WTC11 (cell line): ENCODE measurements at regions not wholly inside any gene's neighbourhood (a gene's known extent, or its start where the extent isn't known, plus 50 kb on each side); places are given as distances from the start of the nearest gene placed in this dataset.

Experiments
- ATAC-seq: fragments of 200-7000 bp; cut with Tn5 transposase; 2 replicates; pipeline ENCODE4 v1.10.0; 2021; ENCODE audit warnings: mild to moderate bottlenecking, moderate library complexity
- CTCF ChIA-PET: fragments of 300-600 bp; sonication (Branson Sonifier 250); formaldehyde crosslinking; loops from one replicate; lab custom pipeline; 2021; ENCODE audit warnings: antibody characterized with exemption; lab: Charles Lee
- POLR2A ChIA-PET: fragments of 350-600 bp; sonication (Branson Sonifier 250); formaldehyde crosslinking; loops from one replicate; lab custom pipeline; 2021; ENCODE audit warnings: antibody characterized with exemption; lab: Charles Lee
- DNase-seq: peaks from one replicate; pipeline ENCODE4 v3.0.0; 2021; ENCODE audit warnings: low spot score
- H3K27ac Mint-ChIP-seq: 2 replicates; pipeline ENCODE4 v1.8.0; 2021; ENCODE audit warnings: mixed read lengths
- H3K27me3 Mint-ChIP-seq: 2 replicates; pipeline ENCODE4 v1.8.0; 2021; ENCODE audit warnings: low read depth, mild to moderate bottlenecking, moderate library complexity, mixed read lengths
- H3K36me3 Mint-ChIP-seq: 2 replicates; pipeline ENCODE4 v1.8.0; 2021; ENCODE audit warnings: mixed read lengths
- H3K4me1 Mint-ChIP-seq: 2 replicates; pipeline ENCODE4 v1.8.0; 2022; ENCODE audit warnings: mixed read lengths
- H3K4me3 Mint-ChIP-seq: 2 replicates; pipeline ENCODE4 v1.8.0; 2021; ENCODE audit warnings: mild to moderate bottlenecking, moderate library complexity, mixed read lengths
- H3K9me3 Mint-ChIP-seq: 2 replicates; pipeline ENCODE4 v1.8.0; 2021; ENCODE audit warnings: mixed read lengths
- ERG ChIP-seq: fragments of 250-450 bp; sonication (Bioruptor Pico); IDR thresholded peaks from 2 replicates; pipeline ENCODE4 v1.8.0; 2021; ENCODE audit warnings: mild to moderate bottlenecking
- ESRRA ChIP-seq: sonication (generic); formaldehyde crosslinking; IDR thresholded peaks from 2 replicates; pipeline ENCODE4 v1.8.1; 2022; ENCODE audit warnings: mild to moderate bottlenecking, missing genetic modification reagents, borderline replicate concordance
- GTF2I ChIP-seq: fragments of 250-450 bp; sonication (Bioruptor Pico); conservative IDR thresholded peaks from 2 replicates; pipeline ENCODE4 v1.4.0; 2021; ENCODE audit warnings: mild to moderate bottlenecking
- HMGA2 ChIP-seq: fragments of 250-450 bp; sonication (Bioruptor Pico); IDR thresholded peaks from 2 replicates; pipeline ENCODE4 v1.4.0; 2021; ENCODE audit warnings: mild to moderate bottlenecking, moderate library complexity
- JUN ChIP-seq: sonication (generic); formaldehyde crosslinking; IDR thresholded peaks from 2 replicates; pipeline ENCODE4 v1.8.0; 2023; ENCODE audit warnings: mild to moderate bottlenecking, missing genetic modification reagents
- NFATC4 ChIP-seq: fragments of 250-450 bp; sonication (Bioruptor Pico); IDR thresholded peaks from 2 replicates; pipeline ENCODE4 v1.9.0; 2021; ENCODE audit warnings: mild to moderate bottlenecking
- NFYB ChIP-seq: sonication (generic); formaldehyde crosslinking; conservative IDR thresholded peaks from 2 replicates; pipeline ENCODE4 v1.8.0; 2022; ENCODE audit warnings: low read depth, missing genetic modification reagents
- PRDM15 ChIP-seq: sonication (generic); formaldehyde crosslinking; IDR thresholded peaks from 2 replicates; pipeline ENCODE4 v1.8.0; 2022; ENCODE audit warnings: missing genetic modification reagents
- SMAD3 ChIP-seq: sonication (generic); formaldehyde crosslinking; IDR thresholded peaks from 2 replicates; pipeline ENCODE4 v1.8.0; 2022; ENCODE audit warnings: missing genetic modification reagents, mild to moderate bottlenecking, borderline replicate concordance
- TEAD1 ChIP-seq: sonication (generic); formaldehyde crosslinking; IDR thresholded peaks from 2 replicates; pipeline ENCODE4 v1.8.0; 2022; ENCODE audit warnings: mild to moderate bottlenecking, missing genetic modification reagents
- ZNF138 ChIP-seq: sonication (generic); formaldehyde crosslinking; conservative IDR thresholded peaks from 2 replicates; pipeline ENCODE4 v1.8.1; 2022; ENCODE audit warnings: mild to moderate bottlenecking, moderate library complexity, missing genetic modification reagents
- ZNF396 ChIP-seq: fragments of 250-450 bp; sonication (Bioruptor Pico); IDR thresholded peaks from 2 replicates; pipeline ENCODE4 v1.8.0; 2021; ENCODE audit warnings: mild to moderate bottlenecking, moderate library complexity, borderline replicate concordance
- ZNF416 ChIP-seq: fragments of 250-450 bp; sonication (Bioruptor Pico); IDR thresholded peaks from 2 replicates; pipeline ENCODE4 v1.9.0; 2021; ENCODE audit warnings: mild to moderate bottlenecking, inconsistent platforms
- ZNF423 ChIP-seq: fragments of 250-450 bp; sonication (Bioruptor Pico); IDR thresholded peaks from 2 replicates; pipeline ENCODE4 v2.1.2; 2022; ENCODE audit warnings: mild to moderate bottlenecking, moderate library complexity
- ZSCAN18 ChIP-seq: fragments of 250-450 bp; sonication (Bioruptor Pico); IDR thresholded peaks from 2 replicates; pipeline ENCODE4 v2.1.2; 2022; ENCODE audit warnings: mild to moderate bottlenecking, moderate library complexity
- TF ChIP-seq, protein P1 (sequence below): fragments of 250-450 bp; sonication (Bioruptor Pico); IDR thresholded peaks from 2 replicates; pipeline ENCODE4 v1.9.0; 2021; ENCODE audit warnings: mild to moderate bottlenecking
- TF ChIP-seq, protein P2 (sequence below): sonication (generic); formaldehyde crosslinking; IDR thresholded peaks from 2 replicates; pipeline ENCODE4 v1.8.0; 2022; ENCODE audit warnings: mild to moderate bottlenecking, missing genetic modification reagents
- TF ChIP-seq, protein P3 (sequence below): sonication (generic); formaldehyde crosslinking; IDR thresholded peaks from 2 replicates; pipeline ENCODE4 v1.8.1; 2022; ENCODE audit warnings: mild to moderate bottlenecking, moderate library complexity, missing genetic modification reagents
- TF ChIP-seq, protein P4 (sequence below): sonication (generic); formaldehyde crosslinking; IDR thresholded peaks from 2 replicates; pipeline ENCODE4 v1.8.1; 2022; ENCODE audit warnings: low read depth, missing genetic modification reagents, borderline replicate concordance
- TF ChIP-seq, protein P5 (sequence below): sonication (generic); formaldehyde crosslinking; IDR thresholded peaks from 2 replicates; pipeline ENCODE4 v1.8.1; 2023; ENCODE audit warnings: mild to moderate bottlenecking, missing genetic modification reagents

DNA sequence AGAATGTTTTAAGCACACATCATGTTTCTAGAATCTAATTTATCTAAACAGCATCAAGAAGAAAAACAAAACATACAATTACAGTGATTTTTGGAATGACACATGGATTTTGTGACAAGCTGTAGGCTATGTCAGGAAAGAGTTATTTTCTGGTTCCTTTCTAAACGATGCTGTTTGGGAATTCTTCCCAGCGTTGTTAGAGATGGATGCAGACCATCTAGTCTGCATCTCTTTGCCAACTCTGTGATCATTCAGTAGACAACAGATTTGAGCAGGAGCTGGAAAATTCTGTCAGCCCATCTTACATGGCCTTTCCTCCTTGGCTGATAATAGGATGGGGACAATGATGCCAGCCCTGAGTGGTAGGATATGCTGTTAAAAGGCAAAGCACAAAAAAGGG lies 295.7 kb upstream of the TRPC7 start:
- Mint-ChIP-seq H3K27me3 (no peaks in the 10 kb centered on the region), H3K36me3 (no peaks in the 10 kb centered on the region), H3K27ac (no peak overlapping the region), H3K4me3 (no peak overlapping the region), H3K9me3 (no peaks in the 10 kb centered on the region), H3K4me1 (peaks cover 3% of the 10 kb centered on the region)
- no peak for ATAC-seq
- CTCF ChIA-PET = no interaction called here
- POLR2A ChIA-PET = interaction anchor here (0.6 kb wide), 2 partner anchors 140 to 1256 kb away, joined by 3 read pairs; no protein-coding TSS in a partner anchor
- no peak for TF ChIP-seq ESRRA
- no peak for TF ChIP-seq JUN (CRISPR knock-in tag)
- no peak for TF ChIP-seq ZNF416
- TF ChIP-seq, protein P1, sequence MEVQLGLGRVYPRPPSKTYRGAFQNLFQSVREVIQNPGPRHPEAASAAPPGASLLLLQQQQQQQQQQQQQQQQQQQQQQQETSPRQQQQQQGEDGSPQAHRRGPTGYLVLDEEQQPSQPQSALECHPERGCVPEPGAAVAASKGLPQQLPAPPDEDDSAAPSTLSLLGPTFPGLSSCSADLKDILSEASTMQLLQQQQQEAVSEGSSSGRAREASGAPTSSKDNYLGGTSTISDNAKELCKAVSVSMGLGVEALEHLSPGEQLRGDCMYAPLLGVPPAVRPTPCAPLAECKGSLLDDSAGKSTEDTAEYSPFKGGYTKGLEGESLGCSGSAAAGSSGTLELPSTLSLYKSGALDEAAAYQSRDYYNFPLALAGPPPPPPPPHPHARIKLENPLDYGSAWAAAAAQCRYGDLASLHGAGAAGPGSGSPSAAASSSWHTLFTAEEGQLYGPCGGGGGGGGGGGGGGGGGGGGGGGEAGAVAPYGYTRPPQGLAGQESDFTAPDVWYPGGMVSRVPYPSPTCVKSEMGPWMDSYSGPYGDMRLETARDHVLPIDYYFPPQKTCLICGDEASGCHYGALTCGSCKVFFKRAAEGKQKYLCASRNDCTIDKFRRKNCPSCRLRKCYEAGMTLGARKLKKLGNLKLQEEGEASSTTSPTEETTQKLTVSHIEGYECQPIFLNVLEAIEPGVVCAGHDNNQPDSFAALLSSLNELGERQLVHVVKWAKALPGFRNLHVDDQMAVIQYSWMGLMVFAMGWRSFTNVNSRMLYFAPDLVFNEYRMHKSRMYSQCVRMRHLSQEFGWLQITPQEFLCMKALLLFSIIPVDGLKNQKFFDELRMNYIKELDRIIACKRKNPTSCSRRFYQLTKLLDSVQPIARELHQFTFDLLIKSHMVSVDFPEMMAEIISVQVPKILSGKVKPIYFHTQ (CRISPR knock-in tag) = no peak
- no peak for TF ChIP-seq ZNF423 (CRISPR knock-in tag)
- no peak for TF ChIP-seq SMAD3 (CRISPR knock-in tag)
- no peak for TF ChIP-seq NFATC4
- TF ChIP-seq, all 79 proteins: peak for 0
- no peak for DNase-seq

GRCh38 chr5:136656811-136657210 lies 291.5 kb upstream of the TRPC7 start:
- Mint-ChIP-seq H3K4me3 (no peak overlapping the region), H3K4me1 (peaks cover 6% of the 10 kb centered on the region), H3K27me3 (no peaks in the 10 kb centered on the region; the same call in 1 of the 2 replicates), H3K9me3 (no peaks in the 10 kb centered on the region), H3K27ac (no peak overlapping the region), H3K36me3 (no peaks in the 10 kb centered on the region)
- POLR2A ChIA-PET = no interaction called here
- CTCF ChIA-PET = no interaction called here
- ATAC-seq (no peak), DNase-seq (no peak)
- TF ChIP-seq HMGA2 (CRISPR knock-in tag) (no peak), ZSCAN18 (CRISPR knock-in tag) (no peak), ERG (CRISPR knock-in tag) (no peak), NFYB (CRISPR knock-in tag) (no peak), GTF2I (CRISPR knock-in tag) (no peak), ZNF138 (no peak), ESRRA (no peak), ZNF396 (CRISPR knock-in tag) (no peak), TEAD1 (CRISPR knock-in tag) (no peak), PRDM15 (no peak)
- TF ChIP-seq, protein P2, sequence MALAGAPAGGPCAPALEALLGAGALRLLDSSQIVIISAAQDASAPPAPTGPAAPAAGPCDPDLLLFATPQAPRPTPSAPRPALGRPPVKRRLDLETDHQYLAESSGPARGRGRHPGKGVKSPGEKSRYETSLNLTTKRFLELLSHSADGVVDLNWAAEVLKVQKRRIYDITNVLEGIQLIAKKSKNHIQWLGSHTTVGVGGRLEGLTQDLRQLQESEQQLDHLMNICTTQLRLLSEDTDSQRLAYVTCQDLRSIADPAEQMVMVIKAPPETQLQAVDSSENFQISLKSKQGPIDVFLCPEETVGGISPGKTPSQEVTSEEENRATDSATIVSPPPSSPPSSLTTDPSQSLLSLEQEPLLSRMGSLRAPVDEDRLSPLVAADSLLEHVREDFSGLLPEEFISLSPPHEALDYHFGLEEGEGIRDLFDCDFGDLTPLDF (CRISPR knock-in tag) = no peak
- TF ChIP-seq, protein P3, sequence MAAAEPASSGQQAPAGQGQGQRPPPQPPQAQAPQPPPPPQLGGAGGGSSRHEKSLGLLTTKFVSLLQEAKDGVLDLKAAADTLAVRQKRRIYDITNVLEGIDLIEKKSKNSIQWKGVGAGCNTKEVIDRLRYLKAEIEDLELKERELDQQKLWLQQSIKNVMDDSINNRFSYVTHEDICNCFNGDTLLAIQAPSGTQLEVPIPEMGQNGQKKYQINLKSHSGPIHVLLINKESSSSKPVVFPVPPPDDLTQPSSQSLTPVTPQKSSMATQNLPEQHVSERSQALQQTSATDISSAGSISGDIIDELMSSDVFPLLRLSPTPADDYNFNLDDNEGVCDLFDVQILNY = no peak
- TF ChIP-seq, protein P4, sequence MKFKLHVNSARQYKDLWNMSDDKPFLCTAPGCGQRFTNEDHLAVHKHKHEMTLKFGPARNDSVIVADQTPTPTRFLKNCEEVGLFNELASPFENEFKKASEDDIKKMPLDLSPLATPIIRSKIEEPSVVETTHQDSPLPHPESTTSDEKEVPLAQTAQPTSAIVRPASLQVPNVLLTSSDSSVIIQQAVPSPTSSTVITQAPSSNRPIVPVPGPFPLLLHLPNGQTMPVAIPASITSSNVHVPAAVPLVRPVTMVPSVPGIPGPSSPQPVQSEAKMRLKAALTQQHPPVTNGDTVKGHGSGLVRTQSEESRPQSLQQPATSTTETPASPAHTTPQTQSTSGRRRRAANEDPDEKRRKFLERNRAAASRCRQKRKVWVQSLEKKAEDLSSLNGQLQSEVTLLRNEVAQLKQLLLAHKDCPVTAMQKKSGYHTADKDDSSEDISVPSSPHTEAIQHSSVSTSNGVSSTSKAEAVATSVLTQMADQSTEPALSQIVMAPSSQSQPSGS (CRISPR knock-in tag) = no peak
- TF ChIP-seq, protein P5, sequence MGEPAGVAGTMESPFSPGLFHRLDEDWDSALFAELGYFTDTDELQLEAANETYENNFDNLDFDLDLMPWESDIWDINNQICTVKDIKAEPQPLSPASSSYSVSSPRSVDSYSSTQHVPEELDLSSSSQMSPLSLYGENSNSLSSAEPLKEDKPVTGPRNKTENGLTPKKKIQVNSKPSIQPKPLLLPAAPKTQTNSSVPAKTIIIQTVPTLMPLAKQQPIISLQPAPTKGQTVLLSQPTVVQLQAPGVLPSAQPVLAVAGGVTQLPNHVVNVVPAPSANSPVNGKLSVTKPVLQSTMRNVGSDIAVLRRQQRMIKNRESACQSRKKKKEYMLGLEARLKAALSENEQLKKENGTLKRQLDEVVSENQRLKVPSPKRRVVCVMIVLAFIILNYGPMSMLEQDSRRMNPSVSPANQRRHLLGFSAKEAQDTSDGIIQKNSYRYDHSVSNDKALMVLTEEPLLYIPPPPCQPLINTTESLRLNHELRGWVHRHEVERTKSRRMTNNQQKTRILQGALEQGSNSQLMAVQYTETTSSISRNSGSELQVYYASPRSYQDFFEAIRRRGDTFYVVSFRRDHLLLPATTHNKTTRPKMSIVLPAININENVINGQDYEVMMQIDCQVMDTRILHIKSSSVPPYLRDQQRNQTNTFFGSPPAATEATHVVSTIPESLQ (CRISPR knock-in tag) = no peak
